SU-DHL-6 (cell line): ENCODE measurements at regions not wholly inside any gene's neighbourhood (a gene's known extent, or its start where the extent isn't known, plus 50 kb on each side); places are given as distances from the start of the nearest gene placed in this dataset.

Source experiments
- H2AFZ ChIP-seq: fragments of 200-600 bp; sonication (generic); 2 replicates; pipeline ENCODE4 v1.6.1; 2014; ENCODE audit warnings: low read depth, mild to moderate bottlenecking, moderate library complexity, mixed read lengths, antibody characterized with exemption, low read length; ENCODE audit not compliant: severe bottlenecking
- H3F3A ChIP-seq: fragments of 200-600 bp; shearing (Covaris generic); 2 replicates; pipeline ENCODE4 v1.6.0; 2016; ENCODE audit warnings: antibody characterized with exemption, mild to moderate bottlenecking; ENCODE audit not compliant: insufficient read depth
- H3K27ac ChIP-seq: fragments of 200-600 bp; sonication (generic); 2 replicates; pipeline ENCODE4 v1.5.1; 2016; ENCODE audit warnings: low read depth, mild to moderate bottlenecking, low read length, moderate library complexity, mixed read lengths
- H3K27me3 ChIP-seq: fragments of 200-600 bp; sonication (generic), shearing (Covaris generic); 2 replicates; pipeline ENCODE4 v1.6.0; 2014; ENCODE audit warnings: mild to moderate bottlenecking, low read length
- H3K36me3 ChIP-seq: fragments of 200-600 bp; sonication (generic); 2 replicates; pipeline ENCODE4 v1.6.1; 2014; ENCODE audit warnings: mild to moderate bottlenecking, low read length, mixed read lengths
- H3K4me2 ChIP-seq: fragments of 300-600, 200-600 bp; shearing (Covaris generic), sonication (generic); 2 replicates; pipeline ENCODE4 v1.6.0; 2014; ENCODE audit warnings: low read length, low read depth, mild to moderate bottlenecking; ENCODE audit not compliant: poor library complexity, severe bottlenecking
- H3K4me3 ChIP-seq: fragments of 200-600 bp; sonication (generic); 2 replicates; pipeline ENCODE4 v1.5.1; 2014; ENCODE audit warnings: antibody characterized with exemption, low read length, mild to moderate bottlenecking, mixed read lengths; ENCODE audit not compliant: insufficient read depth, poor library complexity, severe bottlenecking
- H3K79me2 ChIP-seq: fragments of 200-600 bp; sonication (generic); 2 replicates; pipeline ENCODE4 v1.6.1; 2014; ENCODE audit warnings: mild to moderate bottlenecking, low read length, moderate library complexity; ENCODE audit not compliant: insufficient read depth
- H3K9ac ChIP-seq: fragments of 200-600 bp; sonication (generic); 2 replicates; pipeline ENCODE4 v1.7.0; 2014; ENCODE audit warnings: mild to moderate bottlenecking, low read length
- H3K9me2 ChIP-seq: fragments of 200-600 bp; sonication (generic); replicated peaks from 2 replicates; pipeline ENCODE4 v1.6.1; 2014; ENCODE audit warnings: low read length; ENCODE audit not compliant: insufficient read depth
- H3K9me3 ChIP-seq: fragments of 200-600 bp; sonication (generic); 2 replicates; pipeline ENCODE4 v1.6.1; 2014; ENCODE audit warnings: low read length, mixed read lengths; ENCODE audit not compliant: insufficient read depth
- H4K20me1 ChIP-seq: fragments of 200-600 bp; sonication (generic); 2 replicates; pipeline ENCODE4 v1.6.1; 2014; ENCODE audit warnings: low read depth, mild to moderate bottlenecking, antibody characterized with exemption, low read length, moderate library complexity, mixed read lengths
- CTCF ChIP-seq: fragments of 200-600 bp; sonication (generic); IDR thresholded peaks from one replicate; pipeline ENCODE4 v1.5.1; 2017; ENCODE audit warnings: antibody characterized with exemption, mild to moderate bottlenecking, low read length, moderate library complexity; ENCODE audit not compliant: insufficient read depth, poor library complexity, severe bottlenecking
- EZH2phosphoT487 ChIP-seq: fragments of 200-600 bp; sonication (generic), shearing (Covaris generic); conservative IDR thresholded peaks from 2 replicates; pipeline ENCODE4 v1.6.1; 2018; ENCODE audit warnings: mild to moderate bottlenecking, antibody characterized with exemption, low read length, moderate library complexity, mixed read lengths

DNA sequence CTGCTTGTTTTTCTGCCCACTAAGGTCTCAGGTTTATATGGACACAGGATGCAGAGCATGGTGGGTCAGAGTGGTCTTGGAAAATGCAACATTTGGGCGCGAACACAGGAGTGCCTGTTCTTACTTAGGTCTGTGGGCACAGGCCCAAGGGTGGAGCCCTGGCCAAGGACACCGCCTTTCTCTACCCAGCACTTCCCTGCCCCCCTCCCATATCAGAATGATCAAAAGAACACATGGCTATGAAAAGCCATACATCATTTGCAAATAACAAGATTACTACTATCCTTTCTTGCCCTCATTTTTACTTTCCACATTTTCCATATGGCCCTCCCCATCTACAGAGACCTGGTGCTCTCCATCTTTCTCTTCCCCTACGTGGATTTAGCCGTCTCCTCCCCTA lies 162.2 kb downstream of the ENC1 start:
- Histone ChIP-seq H3F3A (no peaks in the 10 kb centered on the region), H4K20me1 (no peaks in the 10 kb centered on the region), H3K9ac (no peak overlapping the region), H3K9me2 (no peaks in the 10 kb centered on the region), H3K4me2 (no peak overlapping the region), H3K36me3 (no peaks in the 10 kb centered on the region), H3K27ac (no peak overlapping the region), H3K4me3 (no peak overlapping the region), H3K79me2 (no peaks in the 10 kb centered on the region), H2AFZ (no peak overlapping the region), H3K9me3 (no peaks in the 10 kb centered on the region), H3K27me3 (no peaks in the 10 kb centered on the region)
- TF ChIP-seq CTCF (no peak), EZH2phosphoT487 (no peak)

DNA sequence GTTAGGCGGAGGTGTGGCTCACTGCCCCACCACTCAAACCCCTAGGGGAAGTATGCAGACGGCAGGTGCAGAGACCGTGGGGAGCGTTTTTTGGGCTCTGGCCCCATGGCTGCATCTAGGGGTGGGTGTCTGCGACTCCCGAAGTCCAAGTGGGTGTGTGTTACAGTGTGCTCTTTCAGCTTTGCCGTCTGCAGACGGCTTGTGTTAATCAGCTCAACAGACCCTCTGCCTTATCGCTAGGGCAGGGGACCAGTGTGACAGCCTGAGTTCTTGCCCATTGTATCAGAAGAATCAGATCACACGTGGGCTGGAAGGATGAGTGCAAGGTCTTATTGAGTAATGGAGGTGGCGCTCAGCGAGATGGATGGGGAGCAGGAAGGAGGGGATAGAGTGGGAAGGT lies 162.8 kb downstream of the ENC1 start:
- Histone ChIP-seq H3K4me2 (no peak overlapping the region), H3K79me2 (no peaks in the 10 kb centered on the region), H3K9me3 (no peaks in the 10 kb centered on the region), H3K9ac (no peak overlapping the region), H3K4me3 (no peak overlapping the region), H4K20me1 (no peaks in the 10 kb centered on the region), H3K9me2 (no peaks in the 10 kb centered on the region), H3F3A (no peaks in the 10 kb centered on the region), H3K27ac (no peak overlapping the region), H3K36me3 (no peaks in the 10 kb centered on the region), H2AFZ (no peak overlapping the region), H3K27me3 (no peaks in the 10 kb centered on the region)
- TF ChIP-seq CTCF (no peak), EZH2phosphoT487 (no peak)

DNA sequence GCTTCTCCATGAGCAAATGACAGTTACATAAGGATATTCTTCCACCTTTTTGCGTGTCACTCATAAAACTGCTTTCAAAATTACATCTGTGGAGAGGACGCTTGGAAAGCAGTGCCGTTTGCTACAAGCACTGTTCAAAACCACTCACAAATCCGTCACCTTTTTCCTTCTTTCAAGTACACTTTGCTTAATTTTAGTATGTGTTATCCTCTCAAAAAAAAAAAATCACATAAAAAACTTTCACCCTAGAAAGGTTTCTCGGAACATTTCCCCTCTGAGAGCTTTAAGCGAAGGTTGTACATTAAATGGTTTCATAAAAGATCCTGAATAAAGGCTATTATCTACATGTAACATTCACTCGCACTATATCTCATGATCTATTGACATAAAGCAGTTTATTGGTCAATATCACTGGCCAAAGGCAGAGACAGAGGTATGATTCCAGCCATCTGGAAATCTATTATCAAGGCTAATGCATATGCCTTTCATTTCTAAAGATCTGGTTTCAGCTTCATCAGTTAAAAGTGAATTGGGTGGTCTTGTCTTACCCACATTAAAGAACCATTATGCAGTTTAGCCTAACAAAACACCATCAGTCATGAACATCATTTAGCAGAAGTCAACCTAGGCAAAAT lies 163.6 kb downstream of the ENC1 start:
- no peaks in the 10 kb centered on the region for H4K20me1 ChIP-seq
- no peaks in the 10 kb centered on the region for H3K27me3 ChIP-seq
- no peaks in the 10 kb centered on the region for H3K9me3 ChIP-seq
- TF ChIP-seq EZH2phosphoT487, result no peak
- TF ChIP-seq CTCF, result no peak
- H3K4me3 ChIP-seq, result no peak overlapping the region
- no peaks in the 10 kb centered on the region for H3K36me3 ChIP-seq
- no peaks in the 10 kb centered on the region for H3F3A ChIP-seq
- H3K27ac ChIP-seq, result no peak overlapping the region
- no peak overlapping the region for H3K4me2 ChIP-seq
- no peaks in the 10 kb centered on the region for H3K79me2 ChIP-seq
- H3K9ac ChIP-seq, result no peak overlapping the region
- H2AFZ ChIP-seq, result no peak overlapping the region
- no peaks in the 10 kb centered on the region for H3K9me2 ChIP-seq
